ENCODE measurements at regions not wholly inside any gene's neighbourhood (a gene's known extent, or its start where the extent isn't known, plus 50 kb on each side); places are given as distances from the start of the nearest gene placed in this dataset.

- H3K36me3 ChIP-seq (ENCODE audit: low read depth, missing control alignments) = no peaks in the 10 kb centered on the region
- intact Hi-C loops (cut with DNase I; ENCODE audit: low total_unique reads) = no loop called here
- H3K27ac ChIP-seq = no peak overlapping the region
- no peaks in the 10 kb centered on the region for H3K27me3 ChIP-seq
- no peaks in the 10 kb centered on the region for H3K4me1 ChIP-seq
- TF ChIP-seq, protein P1, sequence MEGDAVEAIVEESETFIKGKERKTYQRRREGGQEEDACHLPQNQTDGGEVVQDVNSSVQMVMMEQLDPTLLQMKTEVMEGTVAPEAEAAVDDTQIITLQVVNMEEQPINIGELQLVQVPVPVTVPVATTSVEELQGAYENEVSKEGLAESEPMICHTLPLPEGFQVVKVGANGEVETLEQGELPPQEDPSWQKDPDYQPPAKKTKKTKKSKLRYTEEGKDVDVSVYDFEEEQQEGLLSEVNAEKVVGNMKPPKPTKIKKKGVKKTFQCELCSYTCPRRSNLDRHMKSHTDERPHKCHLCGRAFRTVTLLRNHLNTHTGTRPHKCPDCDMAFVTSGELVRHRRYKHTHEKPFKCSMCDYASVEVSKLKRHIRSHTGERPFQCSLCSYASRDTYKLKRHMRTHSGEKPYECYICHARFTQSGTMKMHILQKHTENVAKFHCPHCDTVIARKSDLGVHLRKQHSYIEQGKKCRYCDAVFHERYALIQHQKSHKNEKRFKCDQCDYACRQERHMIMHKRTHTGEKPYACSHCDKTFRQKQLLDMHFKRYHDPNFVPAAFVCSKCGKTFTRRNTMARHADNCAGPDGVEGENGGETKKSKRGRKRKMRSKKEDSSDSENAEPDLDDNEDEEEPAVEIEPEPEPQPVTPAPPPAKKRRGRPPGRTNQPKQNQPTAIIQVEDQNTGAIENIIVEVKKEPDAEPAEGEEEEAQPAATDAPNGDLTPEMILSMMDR (IDR thresholded peaks at IDR 0.05) = no peak
- TF ChIP-seq POLR2A (IDR thresholded peaks at IDR 0.05) = no peak
- WGBS, 2 donors = 59 to 71% methylated on average over 2 of the region's 2 CpGs
- no peaks in the 10 kb centered on the region for H3K9me3 ChIP-seq
- DNase-seq = no peak
- H3K4me3 ChIP-seq = no peak overlapping the region
Observed at GRCh38 chr5:147044572-147045273, 166.2 kb upstream of the PPP2R2B start.

GRCh38 chr5:147045290-147045689 is 166.7 kb upstream of the PPP2R2B start:
- H3K27me3 ChIP-seq = no peaks in the 10 kb centered on the region
- no peak for TF ChIP-seq POLR2A (IDR thresholded peaks at IDR 0.05)
- H3K9me3 ChIP-seq = no peaks in the 10 kb centered on the region
- no peak overlapping the region for H3K4me3 ChIP-seq
- no peak overlapping the region for H3K27ac ChIP-seq
- WGBS, 2 donors = 91 to 92% methylated on average over 3 of the region's 3 CpGs
- H3K36me3 ChIP-seq (ENCODE audit: low read depth, missing control alignments) = no peaks in the 10 kb centered on the region
- DNase-seq = no peak
- H3K4me1 ChIP-seq = no peaks in the 10 kb centered on the region
- intact Hi-C loops (cut with DNase I; ENCODE audit: low total_unique reads) = no loop called here

DNA sequence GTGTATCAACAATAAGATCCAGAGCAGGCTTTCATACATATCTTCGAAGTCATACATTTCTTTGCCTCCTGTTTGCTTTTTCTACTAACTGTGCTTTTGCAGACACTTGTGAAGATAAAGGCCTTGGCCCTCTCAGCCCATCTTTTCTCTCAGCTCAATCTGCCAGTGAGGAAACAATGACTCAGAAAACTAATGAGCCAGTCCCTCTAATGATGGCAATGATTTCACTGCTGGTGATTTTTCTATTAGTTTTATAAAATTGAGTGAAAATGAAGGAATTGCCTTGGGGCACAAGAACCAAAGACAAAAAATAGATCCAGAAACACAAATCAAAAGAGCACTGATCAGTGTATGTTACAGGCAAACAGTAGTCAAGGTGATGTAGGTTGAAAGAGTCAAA is 167.7 kb upstream of the PPP2R2B start:
- DNase-seq = no peak
- Histone ChIP-seq H3K4me3 (no peak overlapping the region), H3K36me3 (ENCODE audit: low read depth, missing control alignments) (no peaks in the 10 kb centered on the region), H3K9me3 (no peaks in the 10 kb centered on the region), H3K27ac (no peak overlapping the region), H3K4me1 (no peaks in the 10 kb centered on the region), H3K27me3 (no peaks in the 10 kb centered on the region)
- whole genome bisulfite sequencing, 2 donors = 84 to 95% methylated on average over 1 of the region's 1 CpG
- intact Hi-C loops (cut with DNase I; ENCODE audit: low total_unique reads) = no loop called here
- no peak for TF ChIP-seq POLR2A (IDR thresholded peaks at IDR 0.05)
- TF ChIP-seq, protein P1 (IDR thresholded peaks at IDR 0.05) = no peak

DNA sequence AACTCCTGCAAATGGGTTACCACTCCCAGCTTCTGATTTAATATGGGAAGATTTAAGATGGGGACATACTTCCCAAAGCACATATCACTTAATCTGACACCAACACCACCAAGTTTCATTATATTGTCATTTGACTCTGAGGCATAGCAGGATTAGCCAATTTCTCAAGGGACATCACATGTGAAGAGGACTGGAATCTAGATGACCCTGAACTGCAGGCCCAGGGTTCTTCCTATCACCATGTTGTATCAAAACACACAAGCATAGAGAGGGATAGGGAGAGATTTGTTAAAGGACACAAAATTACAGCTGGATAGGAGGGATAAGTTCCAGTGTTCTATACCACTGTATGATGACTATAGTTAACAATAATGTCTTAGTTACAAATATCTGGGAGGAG is 168.3 kb upstream of the PPP2R2B start:
- TF ChIP-seq, protein P1 (IDR thresholded peaks at IDR 0.05) = no peak
- no peak for TF ChIP-seq POLR2A (IDR thresholded peaks at IDR 0.05)
- Histone ChIP-seq H3K27ac (no peak overlapping the region), H3K4me3 (no peak overlapping the region), H3K36me3 (ENCODE audit: low read depth, missing control alignments) (no peaks in the 10 kb centered on the region), H3K4me1 (no peaks in the 10 kb centered on the region), H3K27me3 (no peaks in the 10 kb centered on the region), H3K9me3 (no peaks in the 10 kb centered on the region)
- no peak for DNase-seq
- intact Hi-C loops (cut with DNase I; ENCODE audit: low total_unique reads) = no loop called here

DNA sequence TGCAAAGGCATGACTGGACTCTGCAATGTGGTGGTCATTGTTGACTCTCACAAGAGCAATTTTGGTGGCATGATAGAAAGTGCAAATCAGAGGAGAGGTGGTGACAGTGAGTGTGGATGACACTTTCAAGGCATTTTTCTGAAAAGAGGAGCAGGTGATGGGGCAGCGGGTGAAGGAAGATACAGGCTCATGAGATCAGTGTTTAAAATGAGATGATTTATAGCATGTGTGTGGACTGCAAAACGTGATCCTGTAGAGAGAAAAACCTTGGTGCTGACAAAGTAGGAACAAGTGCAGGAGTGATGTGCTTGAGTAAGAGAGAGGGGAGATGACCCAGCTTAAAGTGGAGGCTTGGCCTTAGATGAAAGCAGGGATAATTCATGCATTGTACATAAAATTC is 171.2 kb upstream of the PPP2R2B start:
- intact Hi-C loops (cut with DNase I; ENCODE audit: low total_unique reads) = no loop called here
- H3K9me3 ChIP-seq = no peaks in the 10 kb centered on the region
- H3K4me1 ChIP-seq = no peaks in the 10 kb centered on the region
- no peak for DNase-seq
- H3K4me3 ChIP-seq = no peak overlapping the region
- H3K36me3 ChIP-seq (ENCODE audit: low read depth, missing control alignments) = no peaks in the 10 kb centered on the region
- 70 to 81% methylated on average over 2 of the region's 2 CpGs for WGBS, 2 donors
- H3K27me3 ChIP-seq = no peaks in the 10 kb centered on the region
- no peak overlapping the region for H3K27ac ChIP-seq
- TF ChIP-seq, protein P1 (IDR thresholded peaks at IDR 0.05) = no peak
- TF ChIP-seq POLR2A (IDR thresholded peaks at IDR 0.05) = no peak
